ENCODE measurements at regions not wholly inside any gene's neighbourhood (a gene's known extent, or its start where the extent isn't known, plus 50 kb on each side); places are given as distances from the start of the nearest gene placed in this dataset.

- in situ Hi-C loops (cut with MboI; ENCODE audit: low sequenced_read_pairs): no loop called here
Measured at GRCh38 chr7:45235905-45236304, 78.3 kb downstream of the RAMP3 start.

GRCh38 chr7:45236666-45237065 lies 79.1 kb downstream of the RAMP3 start:
- in situ Hi-C loops (cut with MboI; ENCODE audit: low sequenced_read_pairs): no loop called here

- in situ Hi-C loops (cut with MboI; ENCODE audit: low sequenced_read_pairs): no loop called here
Measured at GRCh38 chr7:45237788-45238461, 80.3 kb downstream of the RAMP3 start.

GRCh38 chr7:45238806-45239205 lies 81.2 kb downstream of the RAMP3 start:
- in situ Hi-C loops (cut with MboI; ENCODE audit: low sequenced_read_pairs): no loop called here

GRCh38 chr7:45239486-45239885 lies 81.9 kb downstream of the RAMP3 start:
- in situ Hi-C loops (cut with MboI; ENCODE audit: low sequenced_read_pairs): no loop called here

- in situ Hi-C loops (cut with MboI; ENCODE audit: low sequenced_read_pairs): no loop called here
Measured at GRCh38 chr7:45240273-45240771, 82.7 kb downstream of the RAMP3 start.

- in situ Hi-C loops (cut with MboI; ENCODE audit: low sequenced_read_pairs): no loop called here
Measured at GRCh38 chr7:45240926-45241325, 83.3 kb downstream of the RAMP3 start.

- in situ Hi-C loops (cut with MboI; ENCODE audit: low sequenced_read_pairs): no loop called here
Measured at GRCh38 chr7:45241339-45242109, 83.9 kb downstream of the RAMP3 start.

GRCh38 chr7:45242261-45242660 lies 84.7 kb downstream of the RAMP3 start:
- in situ Hi-C loops (cut with MboI; ENCODE audit: low sequenced_read_pairs): no loop called here

GRCh38 chr7:45242698-45243097 lies 85.1 kb downstream of the RAMP3 start:
- in situ Hi-C loops (cut with MboI; ENCODE audit: low sequenced_read_pairs): no loop called here

- in situ Hi-C loops (cut with MboI; ENCODE audit: low sequenced_read_pairs): no loop called here
Measured at GRCh38 chr7:45244981-45245380, 87.4 kb downstream of the RAMP3 start.

- in situ Hi-C loops (cut with MboI; ENCODE audit: low sequenced_read_pairs): no loop called here
Measured at GRCh38 chr7:45246339-45246738, 88.7 kb downstream of the RAMP3 start.

- in situ Hi-C loops (cut with MboI; ENCODE audit: low sequenced_read_pairs): loop anchor here (10.0 kb wide), 1 partner anchor 97 kb away; the partner anchor contains the start of gene RAMP3
Measured at GRCh38 chr7:45252248-45252647, 94.7 kb downstream of the RAMP3 start.

GRCh38 chr7:45252857-45253256 lies 95.3 kb downstream of the RAMP3 start:
- in situ Hi-C loops (cut with MboI; ENCODE audit: low sequenced_read_pairs): loop anchor here (10.0 kb wide), 1 partner anchor 98 kb away; the partner anchor contains the start of gene RAMP3

- in situ Hi-C loops (cut with MboI; ENCODE audit: low sequenced_read_pairs): loop anchor here (10.0 kb wide), 1 partner anchor 99 kb away; the partner anchor contains the start of gene RAMP3
Measured at GRCh38 chr7:45253368-45253767, 95.8 kb downstream of the RAMP3 start.

- in situ Hi-C loops (cut with MboI; ENCODE audit: low sequenced_read_pairs): loop anchor here (10.0 kb wide), 1 partner anchor 100 kb away; the partner anchor contains the start of gene RAMP3
Measured at GRCh38 chr7:45255187-45255586, 97.6 kb downstream of the RAMP3 start.

- in situ Hi-C loops (cut with MboI; ENCODE audit: low sequenced_read_pairs): loop anchor here (10.0 kb wide), 1 partner anchor 102 kb away; the partner anchor contains the start of gene RAMP3
Measured at GRCh38 chr7:45256309-45256708, 98.7 kb downstream of the RAMP3 start.

- in situ Hi-C loops (cut with MboI; ENCODE audit: low sequenced_read_pairs): loop anchor here (10.0 kb wide), 1 partner anchor 102 kb away; the partner anchor contains the start of gene RAMP3
Measured at GRCh38 chr7:45256775-45257174, 99.2 kb downstream of the RAMP3 start.

- in situ Hi-C loops (cut with MboI; ENCODE audit: low sequenced_read_pairs): loop anchor here (10.0 kb wide), 1 partner anchor 102 kb away; the partner anchor contains the start of gene RAMP3
Measured at GRCh38 chr7:45257284-45257683, 99.7 kb downstream of the RAMP3 start.

GRCh38 chr7:45258533-45259226 lies 101.1 kb downstream of the RAMP3 start:
- in situ Hi-C loops (cut with MboI; ENCODE audit: low sequenced_read_pairs): loop anchor here (10.0 kb wide), 1 partner anchor 104 kb away; the partner anchor contains the start of gene RAMP3

- in situ Hi-C loops (cut with MboI; ENCODE audit: low sequenced_read_pairs): loop anchor here (10.0 kb wide), 1 partner anchor 104 kb away; the partner anchor contains the start of gene RAMP3
Measured at GRCh38 chr7:45259227-45259596, 101.6 kb downstream of the RAMP3 start.
